Spleen (tissue), 11 donors: ENCODE measurements at regions not wholly inside any gene's neighbourhood (a gene's known extent, or its start where the extent isn't known, plus 50 kb on each side); places are given as distances from the start of the nearest gene placed in this dataset.

Source experiments
- DNase-seq: peaks from one replicate; pipeline ENCODE4 v3.0.0-alpha.2; 2020
- H3K27ac ChIP-seq, 8 donors: fragments of 200-600 bp; sonication (generic) in 7 of 8; 1 replicate in 4 of 8; 2 replicates in 4 of 8; pipeline versions ENCODE4 v1.5.0 to v1.8.0; 2016 to 2021; ENCODE audit warnings: inconsistent platforms in 4 of 8, mild to moderate bottlenecking in 4 of 8, moderate library complexity in 1 of 8
- H3K27me3 ChIP-seq, 7 donors: fragments of 200-600 bp; sonication (generic) in 6 of 7; replicated peaks in 1 of 7; 1 replicate in 4 of 7; 2 replicates in 3 of 7; pipeline versions ENCODE4 v1.5.0 to v1.8.0; 2016 to 2021; ENCODE audit warnings: inconsistent platforms in 3 of 7, mild to moderate bottlenecking in 1 of 7
- H3K36me3 ChIP-seq, 6 donors: fragments of 200-600 bp; sonication (generic) in 5 of 6; 1 replicate in 4 of 6; 2 replicates in 2 of 6; pipeline versions ENCODE4 v1.5.0 to v1.8.0; 2016 to 2021; ENCODE audit warnings: inconsistent platforms in 2 of 6
- H3K4me1 ChIP-seq, 6 donors: fragments of 200-600 bp; sonication (generic) in 5 of 6; 1 replicate in 3 of 6; 2 replicates in 3 of 6; pipeline versions ENCODE4 v1.5.0 to v1.8.0; 2016 to 2021; ENCODE audit warnings: inconsistent platforms in 3 of 6
- H3K4me3 ChIP-seq, 8 donors: fragments of 200-600 bp; sonication (generic) in 7 of 8; 1 replicate in 4 of 8; 2 replicates in 4 of 8; pipeline versions ENCODE4 v1.5.0 to v1.8.0; 2016 to 2021; ENCODE audit warnings: inconsistent platforms in 4 of 8, mild to moderate bottlenecking in 4 of 8, moderate library complexity in 2 of 8
- H3K9me3 ChIP-seq, 8 donors: fragments of 200-600 bp; sonication (generic) in 7 of 8; 1 replicate in 4 of 8; 2 replicates in 4 of 8; pipeline versions ENCODE4 v1.5.0 to v1.8.0; 2016 to 2021; ENCODE audit warnings: inconsistent platforms in 4 of 8
- CTCF ChIP-seq, 11 experiments: fragments of 200-600 bp in 7 of 11; fragments of 450-650 bp in 4 of 11; sonication (generic) in 4 of 11; IDR thresholded peaks in 8 of 11; conservative IDR thresholded peaks in 3 of 11; 1 replicate in 7 of 11; 2 replicates in 4 of 11; pipeline versions ENCODE4 v1.4.0 to v1.8.0; 2016 to 2021; ENCODE audit warnings: antibody characterized with exemption in 11 of 11, inconsistent platforms in 4 of 11, mild to moderate bottlenecking in 1 of 11
- POLR2A ChIP-seq, 3 donors: fragments of 450-650 bp; IDR thresholded peaks; one replicate each; pipeline ENCODE4 v1.5.1; 2017; ENCODE audit warnings: antibody characterized with exemption in 3 of 3, mild to moderate bottlenecking in 1 of 3
- POLR2AphosphoS5 ChIP-seq, 3 donors: sonication (generic); formaldehyde crosslinking; IDR thresholded peaks; one replicate each; pipeline ENCODE4 v1.5.1; 2017; ENCODE audit warnings: antibody characterized with exemption in 3 of 3
- WGBS, 5 donors: extraction: QIAGEN DNeasy Blood & Tissue Kit in 3 of 5; methylation state at CpG; one replicate each; pipeline versions ENCODE4 v1.1.5 to v1.1.7; 2013 to 2018; 5-methylcytosine and 5-hydroxymethylcytosine counted together
- intact Hi-C: fragments of 100-400 bp; cut with DNase I; formaldehyde crosslinking; loops from one replicate; pipeline ENCODE4 v1.15.0; 2023; ENCODE audit warnings: low total_unique reads
- donor health status: healthy with polysubstance abuse.
- donor health status: DM: no; HTN: no; CAD: no; lungs with moderate emphysema.
- donor health status: DM: no; HTN: no; CAD: no.
- donor health status: Bipolar disorder and iron deficiency.
- donor health status: healthy.
- donor health status: DM: no; HTN: no; CAD: no.
- donor health status: DM: yes; HTN: yes; CAD: no.

GRCh38 chr6:15038013-15038791, 207.7 kb upstream of the JARID2 start:
- no peak for DNase-seq
- TF ChIP-seq POLR2A (IDR thresholded peaks at IDR 0.05) (no peak), POLR2AphosphoS5 (IDR thresholded peaks at IDR 0.05) (no peak), CTCF (IDR thresholded peaks at IDR 0.05 in 8 of 11, conservative IDR thresholded peaks at IDR 0.05 in 3 of 11) (no peak)
- Histone ChIP-seq H3K4me3 (no peak overlapping the region), H3K9me3 (no peaks in the 10 kb centered on the region), H3K4me1 (peaks cover 0 to 18% (median 3%) of the 10 kb centered on the region in 6 donors), H3K36me3 (no peaks in the 10 kb centered on the region), H3K27ac (no peak overlapping the region), H3K27me3 (no peaks in the 10 kb centered on the region)
- intact Hi-C loops: no loop called here
- WGBS, 5 donors: 92 to 97% (median 95%) methylated on average over 11 of the region's 11 CpGs

GRCh38 chr6:15039136-15039535, 206.7 kb upstream of the JARID2 start:
- Histone ChIP-seq H3K4me1 (peaks cover 0 to 18% (median 3%) of the 10 kb centered on the region in 6 donors), H3K9me3 (no peaks in the 10 kb centered on the region), H3K27ac (no peak overlapping the region), H3K4me3 (no peak overlapping the region), H3K36me3 (no peaks in the 10 kb centered on the region), H3K27me3 (no peaks in the 10 kb centered on the region)
- TF ChIP-seq POLR2A (IDR thresholded peaks at IDR 0.05) (no peak), CTCF (IDR thresholded peaks at IDR 0.05 in 8 of 11, conservative IDR thresholded peaks at IDR 0.05 in 3 of 11) (no peak), POLR2AphosphoS5 (IDR thresholded peaks at IDR 0.05) (no peak)
- intact Hi-C loops: no loop called here
- WGBS, 5 donors: 83 to 98% (median 94%) methylated on average over 3 of the region's 3 CpGs
- DNase-seq: no peak

GRCh38 chr6:15042938-15043337, 202.9 kb upstream of the JARID2 start:
- no peak for DNase-seq
- Histone ChIP-seq H3K27me3 (no peaks in the 10 kb centered on the region), H3K27ac (no peak overlapping the region), H3K9me3 (no peaks in the 10 kb centered on the region), H3K36me3 (no peaks in the 10 kb centered on the region), H3K4me1 (peaks cover 0 to 13% (median 3%) of the 10 kb centered on the region in 6 donors), H3K4me3 (no peak overlapping the region)
- intact Hi-C loops: no loop called here
- no peak for TF ChIP-seq CTCF (IDR thresholded peaks at IDR 0.05 in 8 of 11, conservative IDR thresholded peaks at IDR 0.05 in 3 of 11)
- TF ChIP-seq POLR2AphosphoS5 (IDR thresholded peaks at IDR 0.05): no peak
- TF ChIP-seq POLR2A (IDR thresholded peaks at IDR 0.05): no peak
- WGBS, 5 donors: 88 to 96% (median 95%) methylated on average over 4 of the region's 4 CpGs

- no peaks in the 10 kb centered on the region for H3K36me3 ChIP-seq
- 81 to 90% (median 85%) methylated on average over 4 of the region's 4 CpGs for WGBS, 5 donors
- H3K4me1 ChIP-seq: peaks cover 0 to 9% (median under 1%) of the 10 kb centered on the region in 6 donors
- no peak for TF ChIP-seq POLR2AphosphoS5 (IDR thresholded peaks at IDR 0.05)
- H3K4me3 ChIP-seq: no peak overlapping the region
- H3K27ac ChIP-seq: no peak overlapping the region
- intact Hi-C loops: no loop called here
- DNase-seq: no peak
- no peaks in the 10 kb centered on the region for H3K9me3 ChIP-seq
- H3K27me3 ChIP-seq: no peaks in the 10 kb centered on the region
Measured at GRCh38 chr6:15044146-15044882, 201.6 kb upstream of the JARID2 start.
